NB4 (cell line): ENCODE measurements at regions not wholly inside any gene's neighbourhood (a gene's known extent, or its start where the extent isn't known, plus 50 kb on each side); places are given as distances from the start of the nearest gene placed in this dataset.

ENCODE experiments used
- CTCF ChIP-seq: IDR thresholded peaks from one replicate; pipeline ENCODE4 v1.5.1; 2012; ENCODE audit warnings: low read depth, low read length
- MYC ChIP-seq: IDR thresholded peaks from 2 replicates; pipeline ENCODE4 v1.6.1; 2011; ENCODE audit warnings: low read depth, low read length
- POLR2A ChIP-seq: IDR thresholded peaks from 2 replicates; pipeline ENCODE4 v1.6.1; 2011; ENCODE audit warnings: mild to moderate bottlenecking; ENCODE audit not compliant: insufficient read length; ENCODE audit errors: extremely low read depth

DNA sequence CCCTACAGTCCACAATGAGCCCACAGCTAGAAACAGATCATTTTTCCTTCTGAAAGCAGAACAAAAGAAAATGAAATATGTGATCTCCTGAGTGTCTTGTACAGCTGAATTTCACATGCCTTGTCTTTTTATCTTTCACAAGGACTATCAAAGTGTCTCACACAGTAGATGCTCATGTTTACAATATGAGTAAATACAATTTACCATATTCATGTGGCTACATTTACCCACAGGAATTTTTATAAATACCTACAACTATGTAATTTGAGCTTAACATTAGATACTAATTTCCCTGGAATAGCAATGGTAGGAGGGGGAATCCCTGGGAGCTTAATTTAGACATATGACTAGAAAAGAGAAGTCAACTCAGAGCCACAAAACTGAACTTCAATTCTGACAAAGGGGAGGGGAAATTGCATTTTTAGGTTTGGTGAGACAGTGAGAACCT, 186.2 kb downstream of the MACC1 start:
- TF ChIP-seq CTCF = no peak
- TF ChIP-seq POLR2A = no peak
- no peak for TF ChIP-seq MYC
